ENCODE measurements at regions not wholly inside any gene's neighbourhood (a gene's known extent, or its start where the extent isn't known, plus 50 kb on each side); places are given as distances from the start of the nearest gene placed in this dataset.

GRCh38 chr15:72835294-72835890, 51.8 kb upstream of the ADPGK start:
- Histone ChIP-seq H2AFZ (no peak overlapping the region), H3K79me2 (no peaks in the 10 kb centered on the region), H3K4me3 (no peak overlapping the region), H4K20me1 (ENCODE audit: insufficient read depth, poor library complexity, severe bottlenecking) (no peaks in the 10 kb centered on the region), H3K9me2 (replicated peaks; ENCODE audit: insufficient read depth) (no peaks in the 10 kb centered on the region), H3K4me2 (no peak overlapping the region), H3K27ac (no peak overlapping the region), H3K27me3 (no peaks in the 10 kb centered on the region), H3K9me3 (ENCODE audit: low read depth) (no peaks in the 10 kb centered on the region), H3K4me1 (ENCODE audit: insufficient read depth) (no peaks in the 10 kb centered on the region), H3K36me3 (replicated peaks; ENCODE audit: insufficient read depth, low read depth) (no peaks in the 10 kb centered on the region)
- no peak for TF ChIP-seq EZH2 (IDR thresholded peaks at IDR 0.05; ENCODE audit: borderline replicate concordance)
- TF ChIP-seq CTCF (IDR thresholded peaks at IDR 0.05; ENCODE audit: poor library complexity), result peak; percentile 34
- peak; percentile 44 for DNase-seq (ENCODE audit: low spot score)

- H3K4me3 ChIP-seq, result no peak overlapping the region
- H3K9me3 ChIP-seq (ENCODE audit: low read depth), result no peaks in the 10 kb centered on the region
- H3K27ac ChIP-seq, result no peak overlapping the region
- H2AFZ ChIP-seq, result no peak overlapping the region
- no peaks in the 10 kb centered on the region for H3K79me2 ChIP-seq
- TF ChIP-seq CTCF (IDR thresholded peaks at IDR 0.05; ENCODE audit: poor library complexity) (no peak), EZH2 (IDR thresholded peaks at IDR 0.05; ENCODE audit: borderline replicate concordance) (no peak), EZH2phosphoT487 (IDR thresholded peaks at IDR 0.05; ENCODE audit: low read depth, severe bottlenecking, unreplicated experiment) (no peak)
- WGBS (ENCODE audit: low lambda C conversion rate, missing lambda C conversion rate), result 68% methylated on average over 2 of the region's 2 CpGs
- no peaks in the 10 kb centered on the region for H4K20me1 ChIP-seq (ENCODE audit: insufficient read depth, poor library complexity, severe bottlenecking)
- H3K9me2 ChIP-seq (replicated peaks; ENCODE audit: insufficient read depth), result no peaks in the 10 kb centered on the region
- H3K27me3 ChIP-seq, result no peaks in the 10 kb centered on the region
- no peaks in the 10 kb centered on the region for H3K36me3 ChIP-seq (replicated peaks; ENCODE audit: insufficient read depth, low read depth)
- H3K4me2 ChIP-seq, result no peak overlapping the region
- DNase-seq (ENCODE audit: low spot score), result no peak
- no peaks in the 10 kb centered on the region for H3K4me1 ChIP-seq (ENCODE audit: insufficient read depth)
Observed at GRCh38 chr15:72833561-72833960, 50.0 kb upstream of the ADPGK start.

Measured in hepatocyte (in vitro differentiated cells).